ENCODE measurements at regions not wholly inside any gene's neighbourhood (a gene's known extent, or its start where the extent isn't known, plus 50 kb on each side); places are given as distances from the start of the nearest gene placed in this dataset.

- ChIA-PET CTCF (no interaction called here), POLR2A (no interaction called here)
- Histone ChIP-seq H3K36me3 (ENCODE audit: control insufficient read depth in 2 of 2, extremely low read depth in 1 of 2, insufficient read depth in 2 of 2, low read length in 2 of 2) (no peaks in the 10 kb centered on the region), H3K27ac (ENCODE audit: insufficient read depth, low read depth, low read length) (no peak overlapping the region), H3K9me3 (replicated peaks; ENCODE audit: control insufficient read depth, insufficient read depth, low read length) (no peaks in the 10 kb centered on the region), H3K9ac (replicated peaks; ENCODE audit: extremely low read depth, insufficient read depth, low read length) (no peak overlapping the region), H3K9me1 (replicated peaks; ENCODE audit: control insufficient read depth, extremely low read depth, insufficient read depth, low read length) (no peaks in the 10 kb centered on the region), H3K4me1 (ENCODE audit: control insufficient read depth, extremely low read depth, insufficient read depth, low read length) (no peaks in the 10 kb centered on the region), H3K27me3 (ENCODE audit: control insufficient read depth in 2 of 2, insufficient read depth in 2 of 2, low read length in 2 of 2) (peaks cover 0 to 1% of the 10 kb centered on the region in 2 experiments), H3K4me2 (ENCODE audit: insufficient read depth, low read length) (no peak overlapping the region), H3K4me3 (replicated peaks in 1 of 3; ENCODE audit: insufficient read depth in 1 of 3, low read depth in 1 of 3, low read length in 3 of 3) (no peak overlapping the region), H4K20me1 (replicated peaks; ENCODE audit: control insufficient read depth, extremely low read depth, insufficient read depth, low read length) (no peaks in the 10 kb centered on the region), H3K79me2 (ENCODE audit: control insufficient read depth, insufficient read depth, low read length) (no peaks in the 10 kb centered on the region), H2AFZ (ENCODE audit: low read depth, low read length) (no peak overlapping the region)
- intact Hi-C loops (cut with micrococcal nuclease): no loop called here
- no peak for FAIRE-seq
- DNase-seq (ENCODE audit: low read depth, low spot score): no peak
- TF ChIP-seq MYC (IDR thresholded peaks at IDR 0.05; ENCODE audit: low read depth, low read length) (no peak), JUN (IDR thresholded peaks at IDR 0.05; ENCODE audit: borderline replicate concordance, insufficient read depth, insufficient read length, low read depth) (no peak), POLR2AphosphoS5 (IDR thresholded peaks at IDR 0.05; ENCODE audit: insufficient read depth, low read depth, low read length) (no peak), MAX (IDR thresholded peaks at IDR 0.05; ENCODE audit: insufficient read depth, insufficient read length) (no peak), POLR2A (IDR thresholded peaks at IDR 0.05; ENCODE audit: low read depth, low read length) (no peak), EZH2 (IDR thresholded peaks at IDR 0.05; ENCODE audit: borderline replicate concordance, low read depth, low read length, severe bottlenecking) (no peak), FOS (IDR thresholded peaks at IDR 0.05; ENCODE audit: borderline replicate concordance, insufficient read depth, low read length) (no peak), CTCF (IDR thresholded peaks at IDR 0.05; ENCODE audit: extremely low read depth in 1 of 2, insufficient read depth in 1 of 2, low read depth in 1 of 2, low read length in 2 of 2) (no peak), GATA2 (IDR thresholded peaks at IDR 0.05; ENCODE audit: insufficient read depth, insufficient read length, low read depth, low read length) (no peak)
- dilution Hi-C loops (cut with MboI; ENCODE audit: extremely low pct_ligation_motif_present, low sequenced_read_pairs): no loop called here
- BruUV-seq (replicated peaks): no TSS peak
These were observed 239.6 kb upstream of the NREP start for GRCh38 chr5:111996574-111996973.
